ENCODE measurements at regions not wholly inside any gene's neighbourhood (a gene's known extent, or its start where the extent isn't known, plus 50 kb on each side); places are given as distances from the start of the nearest gene placed in this dataset.

- TF ChIP-seq CTCF (conservative IDR thresholded peaks at IDR 0.05) (no peak), ZFX (IDR thresholded peaks at IDR 0.05) (no peak)
These were observed 58.1 kb upstream of the SLC30A5 start for GRCh38 chr5:69035665-69036064.
